Panc1 (cell line): ENCODE measurements at regions not wholly inside any gene's neighbourhood (a gene's known extent, or its start where the extent isn't known, plus 50 kb on each side); places are given as distances from the start of the nearest gene placed in this dataset.

Experiments
- TF ChIP-seq, protein P1 (sequence below): fragments of 450-650 bp; IDR thresholded peaks from 2 replicates; pipeline ENCODE4 v1.5.1; 2017; ENCODE audit warnings: mild to moderate bottlenecking
- TF ChIP-seq, protein P2 (sequence below), 2 experiments: IDR thresholded peaks; 2 replicates each; pipeline ENCODE4 v1.6.1; 2011 to 2012; ENCODE audit warnings: low read depth in 2 of 2, control low read depth in 1 of 2, low read length in 1 of 2, mild to moderate bottlenecking in 1 of 2, moderate library complexity in 1 of 2; ENCODE audit not compliant: insufficient read depth in 1 of 2

DNA sequence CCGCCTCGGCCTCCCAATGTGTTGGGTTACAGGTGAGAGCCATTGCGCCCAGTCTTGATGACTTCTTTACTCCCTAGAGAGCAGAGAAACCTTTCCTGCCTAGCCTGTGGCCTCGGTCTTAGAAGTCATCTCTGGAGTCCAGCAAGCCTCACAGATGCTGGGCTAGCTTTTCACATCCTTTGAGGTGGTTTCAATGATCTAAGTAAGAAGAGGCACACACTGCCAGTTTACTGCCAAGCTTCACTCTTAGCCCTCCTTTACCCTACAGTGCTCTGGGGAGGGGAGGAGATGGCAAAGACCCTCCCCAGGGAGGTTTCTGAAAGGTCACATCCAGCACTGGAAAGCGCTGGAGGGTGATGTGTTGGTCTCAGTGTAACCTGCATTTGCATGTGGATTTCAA lies 304.8 kb downstream of the PCNX1 start:
- TF ChIP-seq, protein P1, sequence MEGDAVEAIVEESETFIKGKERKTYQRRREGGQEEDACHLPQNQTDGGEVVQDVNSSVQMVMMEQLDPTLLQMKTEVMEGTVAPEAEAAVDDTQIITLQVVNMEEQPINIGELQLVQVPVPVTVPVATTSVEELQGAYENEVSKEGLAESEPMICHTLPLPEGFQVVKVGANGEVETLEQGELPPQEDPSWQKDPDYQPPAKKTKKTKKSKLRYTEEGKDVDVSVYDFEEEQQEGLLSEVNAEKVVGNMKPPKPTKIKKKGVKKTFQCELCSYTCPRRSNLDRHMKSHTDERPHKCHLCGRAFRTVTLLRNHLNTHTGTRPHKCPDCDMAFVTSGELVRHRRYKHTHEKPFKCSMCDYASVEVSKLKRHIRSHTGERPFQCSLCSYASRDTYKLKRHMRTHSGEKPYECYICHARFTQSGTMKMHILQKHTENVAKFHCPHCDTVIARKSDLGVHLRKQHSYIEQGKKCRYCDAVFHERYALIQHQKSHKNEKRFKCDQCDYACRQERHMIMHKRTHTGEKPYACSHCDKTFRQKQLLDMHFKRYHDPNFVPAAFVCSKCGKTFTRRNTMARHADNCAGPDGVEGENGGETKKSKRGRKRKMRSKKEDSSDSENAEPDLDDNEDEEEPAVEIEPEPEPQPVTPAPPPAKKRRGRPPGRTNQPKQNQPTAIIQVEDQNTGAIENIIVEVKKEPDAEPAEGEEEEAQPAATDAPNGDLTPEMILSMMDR = no peak
- TF ChIP-seq, protein P2, sequence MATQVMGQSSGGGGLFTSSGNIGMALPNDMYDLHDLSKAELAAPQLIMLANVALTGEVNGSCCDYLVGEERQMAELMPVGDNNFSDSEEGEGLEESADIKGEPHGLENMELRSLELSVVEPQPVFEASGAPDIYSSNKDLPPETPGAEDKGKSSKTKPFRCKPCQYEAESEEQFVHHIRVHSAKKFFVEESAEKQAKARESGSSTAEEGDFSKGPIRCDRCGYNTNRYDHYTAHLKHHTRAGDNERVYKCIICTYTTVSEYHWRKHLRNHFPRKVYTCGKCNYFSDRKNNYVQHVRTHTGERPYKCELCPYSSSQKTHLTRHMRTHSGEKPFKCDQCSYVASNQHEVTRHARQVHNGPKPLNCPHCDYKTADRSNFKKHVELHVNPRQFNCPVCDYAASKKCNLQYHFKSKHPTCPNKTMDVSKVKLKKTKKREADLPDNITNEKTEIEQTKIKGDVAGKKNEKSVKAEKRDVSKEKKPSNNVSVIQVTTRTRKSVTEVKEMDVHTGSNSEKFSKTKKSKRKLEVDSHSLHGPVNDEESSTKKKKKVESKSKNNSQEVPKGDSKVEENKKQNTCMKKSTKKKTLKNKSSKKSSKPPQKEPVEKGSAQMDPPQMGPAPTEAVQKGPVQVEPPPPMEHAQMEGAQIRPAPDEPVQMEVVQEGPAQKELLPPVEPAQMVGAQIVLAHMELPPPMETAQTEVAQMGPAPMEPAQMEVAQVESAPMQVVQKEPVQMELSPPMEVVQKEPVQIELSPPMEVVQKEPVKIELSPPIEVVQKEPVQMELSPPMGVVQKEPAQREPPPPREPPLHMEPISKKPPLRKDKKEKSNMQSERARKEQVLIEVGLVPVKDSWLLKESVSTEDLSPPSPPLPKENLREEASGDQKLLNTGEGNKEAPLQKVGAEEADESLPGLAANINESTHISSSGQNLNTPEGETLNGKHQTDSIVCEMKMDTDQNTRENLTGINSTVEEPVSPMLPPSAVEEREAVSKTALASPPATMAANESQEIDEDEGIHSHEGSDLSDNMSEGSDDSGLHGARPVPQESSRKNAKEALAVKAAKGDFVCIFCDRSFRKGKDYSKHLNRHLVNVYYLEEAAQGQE (IDR thresholded peaks at IDR 0.05; ENCODE audit: insufficient read depth in 1 of 2, low read depth in 2 of 2, low read length in 1 of 2) = no peak
